HepG2 (cell line): ENCODE measurements at regions not wholly inside any gene's neighbourhood (a gene's known extent, or its start where the extent isn't known, plus 50 kb on each side); places are given as distances from the start of the nearest gene placed in this dataset.

ENCODE experiments used
- ATAC-seq: fragments of 200-7000 bp; cut with Tn5 transposase; 3 replicates; pipeline ENCODE4 v1.9.1; 2020; ENCODE audit warnings: mild to moderate bottlenecking, moderate library complexity
- BruUV-seq: library from RNA; stranded (reverse); fragments of 400-500 nt; replicated peaks from 2 replicates; lab custom pipeline; 2021; lab: Mats Ljungman, UMichigan
- CTCF ChIA-PET: fragments of 300-600 bp; formaldehyde crosslinking; extraction: SDS; loops from one replicate; lab custom pipeline; 2021; ENCODE audit warnings: low total read pairs, inconsistent platforms, low intra/inter-chr PET ratio; lab: Yijun Ruan, JAX
- POLR2A ChIA-PET: fragments of 350-600 bp; sonication (Branson Sonifier 250); formaldehyde crosslinking; loops from one replicate; lab custom pipeline; 2020; ENCODE audit warnings: antibody characterized with exemption, inconsistent platforms; lab: Yijun Ruan, JAX
- DNase-seq: peaks from one replicate; pipeline ENCODE4 v3.0.0-alpha.2; 2015; ENCODE audit warnings: low spot score
- FAIRE-seq: peaks from 3 replicates; lab custom pipeline; 2011; peaks lifted over from hg19 to GRCh38; lab: Jason Lieb, UNC
- H2AFZ ChIP-seq: one replicate; pipeline ENCODE4 v1.6.1; 2011; ENCODE audit warnings: low read length, inconsistent platforms
- H3K27ac ChIP-seq: fragments of 300-600 bp; 3 replicates; pipeline ENCODE4 v1.8.0; 2011; ENCODE audit warnings: mixed run types, mild to moderate bottlenecking, mixed read lengths, low read length, inconsistent platforms; ENCODE audit not compliant: insufficient read depth; ENCODE audit errors: extremely low read length
- H3K27me3 ChIP-seq, 2 experiments: fragments of 200-600 bp in 1 of 2; 2 replicates in 1 of 2; 3 replicates in 1 of 2; pipeline versions ENCODE4 v1.6.0 to v1.8.0; 2011; ENCODE audit warnings: low read length in 2 of 2, mild to moderate bottlenecking in 2 of 2, moderate library complexity in 2 of 2, inconsistent platforms in 1 of 2; ENCODE audit not compliant: insufficient read depth in 2 of 2, control insufficient read depth in 1 of 2
- H3K36me3 ChIP-seq, 2 experiments: fragments of 200-600 bp in 1 of 2; replicated peaks in 1 of 2; 2 replicates in 1 of 2; 3 replicates in 1 of 2; pipeline versions ENCODE4 v1.5.1 to v1.8.0; 2011; ENCODE audit warnings: low read length in 2 of 2, inconsistent platforms in 1 of 2; ENCODE audit not compliant: insufficient read depth in 2 of 2, control insufficient read depth in 1 of 2
- H3K4me1 ChIP-seq: 2 replicates; pipeline ENCODE4 v1.5.1; 2012; ENCODE audit warnings: low read length, inconsistent platforms; ENCODE audit not compliant: insufficient read depth
- H3K4me2 ChIP-seq: 2 replicates; pipeline ENCODE4 v1.6.0; 2011; ENCODE audit warnings: low read depth, low read length, inconsistent platforms
- H3K4me3 ChIP-seq, 3 experiments: fragments of 200-600 bp in 1 of 3; sonication (generic), shearing (Covaris generic) in 1 of 3; replicated peaks in 1 of 3; 2 replicates each; pipeline ENCODE4 v1.5.1; 2011 to 2016; ENCODE audit warnings: low read length in 3 of 3, inconsistent platforms in 2 of 3, low read depth in 2 of 3, mild to moderate bottlenecking in 2 of 3, control low read depth in 1 of 3, mixed read lengths in 1 of 3; ENCODE audit not compliant: insufficient read depth in 1 of 3
- H3K79me2 ChIP-seq: one replicate; pipeline ENCODE4 v1.6.1; 2011; ENCODE audit warnings: low read length, inconsistent platforms; ENCODE audit not compliant: insufficient read depth
- H3K9ac ChIP-seq: 2 replicates; pipeline ENCODE4 v1.6.0; 2011; ENCODE audit warnings: mild to moderate bottlenecking, low read depth, low read length, inconsistent platforms; ENCODE audit not compliant: insufficient read depth
- H3K9me3 ChIP-seq: 2 replicates; pipeline ENCODE4 v1.5.1; 2012; ENCODE audit warnings: mild to moderate bottlenecking, low read length
- H4K20me1 ChIP-seq: 2 replicates; pipeline ENCODE4 v1.6.0; 2011; ENCODE audit warnings: inconsistent platforms, mild to moderate bottlenecking, low read length, moderate library complexity; ENCODE audit not compliant: insufficient read depth
- ARNT2 ChIP-seq: sonication (generic); formaldehyde crosslinking; IDR thresholded peaks from 2 replicates; pipeline ENCODE4 v1.8.0; 2022; ENCODE audit warnings: mild to moderate bottlenecking, low read depth, missing genetic modification reagents, moderate library complexity
- NAIF1 ChIP-seq: sonication (generic); formaldehyde crosslinking; IDR thresholded peaks from 2 replicates; pipeline ENCODE4 v1.5.0; 2020; ENCODE audit warnings: mild to moderate bottlenecking, missing genetic modification reagents, borderline replicate concordance
- POLR2A ChIP-seq, 2 experiments: IDR thresholded peaks; 2 replicates each; pipeline ENCODE4 v1.6.1; 2011; ENCODE audit warnings: low read depth in 2 of 2, low read length in 2 of 2, mild to moderate bottlenecking in 1 of 2, moderate library complexity in 1 of 2; ENCODE audit not compliant: insufficient read depth in 1 of 2
- SATB2 ChIP-seq: sonication (generic); formaldehyde crosslinking; IDR thresholded peaks from 2 replicates; pipeline ENCODE4 v1.5.0; 2020; ENCODE audit warnings: missing genetic modification reagents
- YY1 ChIP-seq: IDR thresholded peaks from 2 replicates; pipeline ENCODE4 v1.6.1; 2011; ENCODE audit warnings: low read length, low read depth, moderate library complexity, mild to moderate bottlenecking; ENCODE audit not compliant: insufficient read depth, insufficient replicate concordance
- ZFYVE20 ChIP-seq: sonication (generic); formaldehyde crosslinking; IDR thresholded peaks from 2 replicates; pipeline ENCODE4 v1.8.0; 2023; ENCODE audit warnings: low read depth, mild to moderate bottlenecking, moderate library complexity, missing genetic modification reagents, borderline replicate concordance
- ZNF34 ChIP-seq: sonication (generic); formaldehyde crosslinking; IDR thresholded peaks from 2 replicates; pipeline ENCODE4 v1.4.0; 2020; ENCODE audit warnings: mild to moderate bottlenecking, missing genetic modification reagents, borderline replicate concordance
- ZNF773 ChIP-seq: sonication (generic); formaldehyde crosslinking; IDR thresholded peaks from 2 replicates; pipeline ENCODE4 v1.4.0; 2020; ENCODE audit warnings: missing genetic modification reagents, borderline replicate concordance
- in situ Hi-C: cut with HindIII; loops from 2 replicates; pipeline ENCODE4 v1.10.0; 2017; ENCODE audit warnings: low pct_unique_long_range_greater_than_20kb; ENCODE audit not compliant: extremely low pct_ligation_motif_present
- intact Hi-C: fragments of 100-400 bp; cut with micrococcal nuclease; formaldehyde crosslinking; loops from one replicate; pipeline ENCODE4 v1.10.0; 2022; ENCODE audit not compliant: unreplicated experiment
- TF ChIP-seq, protein P1 (sequence below): sonication (generic); formaldehyde crosslinking; IDR thresholded peaks from 2 replicates; pipeline ENCODE4 v1.5.0; 2020; ENCODE audit warnings: mild to moderate bottlenecking, missing genetic modification reagents, borderline replicate concordance
- TF ChIP-seq, protein P2 (sequence below): IDR thresholded peaks from 2 replicates; pipeline ENCODE4 v1.6.1; 2016; ENCODE audit warnings: low read depth, control low read depth
- TF ChIP-seq, protein P3 (sequence below): sonication (generic); formaldehyde crosslinking; IDR thresholded peaks from 2 replicates; pipeline ENCODE4 v1.5.1; 2020; ENCODE audit warnings: missing genetic modification reagents, mild to moderate bottlenecking, borderline replicate concordance
- TF ChIP-seq, protein P4 (sequence below): sonication (generic); formaldehyde crosslinking; IDR thresholded peaks from 2 replicates; pipeline ENCODE4 v1.5.0; 2020; ENCODE audit warnings: mild to moderate bottlenecking, missing genetic modification reagents

DNA sequence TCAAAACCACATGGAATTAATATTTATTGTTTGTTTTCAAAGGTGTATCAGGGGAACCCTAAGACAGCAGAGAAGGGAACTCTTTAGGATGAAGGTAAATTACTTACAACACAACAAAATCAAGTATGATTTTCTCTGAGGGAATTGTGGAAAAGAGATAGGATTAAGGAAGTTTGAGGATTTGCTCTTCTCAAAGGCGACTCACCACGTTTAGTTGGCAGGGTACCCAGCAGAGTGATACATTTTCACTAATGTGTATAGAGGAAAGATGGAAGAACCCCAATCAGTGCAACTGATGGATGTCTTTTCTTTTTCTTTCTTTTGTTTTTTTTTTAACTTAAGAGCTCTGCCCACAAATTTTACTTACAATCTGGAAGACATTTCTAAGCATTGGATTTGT is 499.2 kb downstream of the CCER1 start (continued):
- TF ChIP-seq, protein P1, sequence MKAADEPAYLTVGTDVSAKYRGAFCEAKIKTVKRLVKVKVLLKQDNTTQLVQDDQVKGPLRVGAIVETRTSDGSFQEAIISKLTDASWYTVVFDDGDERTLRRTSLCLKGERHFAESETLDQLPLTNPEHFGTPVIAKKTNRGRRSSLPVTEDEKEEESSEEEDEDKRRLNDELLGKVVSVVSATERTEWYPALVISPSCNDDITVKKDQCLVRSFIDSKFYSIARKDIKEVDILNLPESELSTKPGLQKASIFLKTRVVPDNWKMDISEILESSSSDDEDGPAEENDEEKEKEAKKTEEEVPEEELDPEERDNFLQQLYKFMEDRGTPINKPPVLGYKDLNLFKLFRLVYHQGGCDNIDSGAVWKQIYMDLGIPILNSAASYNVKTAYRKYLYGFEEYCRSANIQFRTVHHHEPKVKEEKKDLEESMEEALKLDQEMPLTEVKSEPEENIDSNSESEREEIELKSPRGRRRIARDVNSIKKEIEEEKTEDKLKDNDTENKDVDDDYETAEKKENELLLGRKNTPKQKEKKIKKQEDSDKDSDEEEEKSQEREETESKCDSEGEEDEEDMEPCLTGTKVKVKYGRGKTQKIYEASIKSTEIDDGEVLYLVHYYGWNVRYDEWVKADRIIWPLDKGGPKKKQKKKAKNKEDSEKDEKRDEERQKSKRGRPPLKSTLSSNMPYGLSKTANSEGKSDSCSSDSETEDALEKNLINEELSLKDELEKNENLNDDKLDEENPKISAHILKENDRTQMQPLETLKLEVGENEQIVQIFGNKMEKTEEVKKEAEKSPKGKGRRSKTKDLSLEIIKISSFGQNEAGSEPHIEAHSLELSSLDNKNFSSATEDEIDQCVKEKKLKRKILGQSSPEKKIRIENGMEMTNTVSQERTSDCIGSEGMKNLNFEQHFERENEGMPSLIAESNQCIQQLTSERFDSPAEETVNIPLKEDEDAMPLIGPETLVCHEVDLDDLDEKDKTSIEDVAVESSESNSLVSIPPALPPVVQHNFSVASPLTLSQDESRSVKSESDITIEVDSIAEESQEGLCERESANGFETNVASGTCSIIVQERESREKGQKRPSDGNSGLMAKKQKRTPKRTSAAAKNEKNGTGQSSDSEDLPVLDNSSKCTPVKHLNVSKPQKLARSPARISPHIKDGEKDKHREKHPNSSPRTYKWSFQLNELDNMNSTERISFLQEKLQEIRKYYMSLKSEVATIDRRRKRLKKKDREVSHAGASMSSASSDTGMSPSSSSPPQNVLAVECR (CRISPR knock-in tag) = no peak
- TF ChIP-seq ZNF34 (CRISPR knock-in tag) (no peak), YY1 (no peak), ZNF773 (CRISPR knock-in tag) (no peak)
- TF ChIP-seq, protein P2, sequence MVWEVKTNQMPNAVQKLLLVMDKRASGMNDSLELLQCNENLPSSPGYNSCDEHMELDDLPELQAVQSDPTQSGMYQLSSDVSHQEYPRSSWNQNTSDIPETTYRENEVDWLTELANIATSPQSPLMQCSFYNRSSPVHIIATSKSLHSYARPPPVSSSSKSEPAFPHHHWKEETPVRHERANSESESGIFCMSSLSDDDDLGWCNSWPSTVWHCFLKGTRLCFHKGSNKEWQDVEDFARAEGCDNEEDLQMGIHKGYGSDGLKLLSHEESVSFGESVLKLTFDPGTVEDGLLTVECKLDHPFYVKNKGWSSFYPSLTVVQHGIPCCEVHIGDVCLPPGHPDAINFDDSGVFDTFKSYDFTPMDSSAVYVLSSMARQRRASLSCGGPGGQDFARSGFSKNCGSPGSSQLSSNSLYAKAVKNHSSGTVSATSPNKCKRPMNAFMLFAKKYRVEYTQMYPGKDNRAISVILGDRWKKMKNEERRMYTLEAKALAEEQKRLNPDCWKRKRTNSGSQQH = no peak

DNA sequence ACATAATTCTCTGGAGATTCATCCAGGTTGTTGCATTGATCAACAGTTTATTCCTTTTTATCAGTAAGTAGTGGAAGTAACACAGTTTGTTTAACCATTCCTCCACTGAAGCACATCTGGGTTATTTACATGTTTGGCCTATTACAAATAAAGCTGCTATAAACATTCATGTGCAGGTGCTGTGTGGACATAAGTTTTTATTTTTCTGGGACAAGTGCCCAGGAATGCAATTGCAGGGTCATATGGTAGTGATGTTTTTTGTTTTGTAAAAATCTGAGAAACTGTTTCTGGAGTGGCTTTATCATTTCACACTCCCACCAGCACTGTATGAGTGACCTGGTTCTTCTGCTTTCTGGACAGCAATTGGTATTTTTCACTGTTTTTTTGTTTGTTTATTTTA is 505.4 kb downstream of the CCER1 start:
- in situ Hi-C loops = no loop called here
- FAIRE-seq (no peak), ATAC-seq (no peak), DNase-seq (no peak)
- Histone ChIP-seq H3K4me2 (no peak overlapping the region), H4K20me1 (no peaks in the 10 kb centered on the region), H3K27ac (no peak overlapping the region), H3K9me3 (peaks cover 36% of the 10 kb centered on the region), H2AFZ (no peak overlapping the region), H3K27me3 (no peaks in the 10 kb centered on the region), H3K4me1 (no peaks in the 10 kb centered on the region), H3K9ac (no peak overlapping the region), H3K4me3 (no peak overlapping the region), H3K79me2 (no peaks in the 10 kb centered on the region), H3K36me3 (no peaks in the 10 kb centered on the region)
- intact Hi-C loops = no loop called here
- ChIA-PET POLR2A (no interaction called here), CTCF (no interaction called here)
- BruUV-seq = no TSS peak
- no peak for TF ChIP-seq NAIF1 (CRISPR knock-in tag)
- TF ChIP-seq SATB2 (CRISPR knock-in tag) = no peak
- no peak for TF ChIP-seq ARNT2 (CRISPR knock-in tag)
- TF ChIP-seq, protein P3, sequence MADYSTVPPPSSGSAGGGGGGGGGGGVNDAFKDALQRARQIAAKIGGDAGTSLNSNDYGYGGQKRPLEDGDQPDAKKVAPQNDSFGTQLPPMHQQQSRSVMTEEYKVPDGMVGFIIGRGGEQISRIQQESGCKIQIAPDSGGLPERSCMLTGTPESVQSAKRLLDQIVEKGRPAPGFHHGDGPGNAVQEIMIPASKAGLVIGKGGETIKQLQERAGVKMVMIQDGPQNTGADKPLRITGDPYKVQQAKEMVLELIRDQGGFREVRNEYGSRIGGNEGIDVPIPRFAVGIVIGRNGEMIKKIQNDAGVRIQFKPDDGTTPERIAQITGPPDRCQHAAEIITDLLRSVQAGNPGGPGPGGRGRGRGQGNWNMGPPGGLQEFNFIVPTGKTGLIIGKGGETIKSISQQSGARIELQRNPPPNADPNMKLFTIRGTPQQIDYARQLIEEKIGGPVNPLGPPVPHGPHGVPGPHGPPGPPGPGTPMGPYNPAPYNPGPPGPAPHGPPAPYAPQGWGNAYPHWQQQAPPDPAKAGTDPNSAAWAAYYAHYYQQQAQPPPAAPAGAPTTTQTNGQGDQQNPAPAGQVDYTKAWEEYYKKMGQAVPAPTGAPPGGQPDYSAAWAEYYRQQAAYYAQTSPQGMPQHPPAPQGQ (CRISPR knock-in tag) = no peak
- TF ChIP-seq ZFYVE20 = no peak
- TF ChIP-seq, protein P4, sequence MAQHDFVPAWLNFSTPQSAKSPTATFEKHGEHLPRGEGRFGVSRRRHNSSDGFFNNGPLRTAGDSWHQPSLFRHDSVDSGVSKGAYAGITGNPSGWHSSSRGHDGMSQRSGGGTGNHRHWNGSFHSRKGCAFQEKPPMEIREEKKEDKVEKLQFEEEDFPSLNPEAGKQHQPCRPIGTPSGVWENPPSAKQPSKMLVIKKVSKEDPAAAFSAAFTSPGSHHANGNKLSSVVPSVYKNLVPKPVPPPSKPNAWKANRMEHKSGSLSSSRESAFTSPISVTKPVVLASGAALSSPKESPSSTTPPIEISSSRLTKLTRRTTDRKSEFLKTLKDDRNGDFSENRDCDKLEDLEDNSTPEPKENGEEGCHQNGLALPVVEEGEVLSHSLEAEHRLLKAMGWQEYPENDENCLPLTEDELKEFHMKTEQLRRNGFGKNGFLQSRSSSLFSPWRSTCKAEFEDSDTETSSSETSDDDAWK (CRISPR knock-in tag) = no peak
- TF ChIP-seq POLR2A (IDR thresholded peaks at IDR 0.05; ENCODE audit: insufficient read depth in 1 of 2, low read depth in 2 of 2, low read length in 2 of 2) = no peak
